ENCODE measurements at regions not wholly inside any gene's neighbourhood (a gene's known extent, or its start where the extent isn't known, plus 50 kb on each side); places are given as distances from the start of the nearest gene placed in this dataset.

DNA sequence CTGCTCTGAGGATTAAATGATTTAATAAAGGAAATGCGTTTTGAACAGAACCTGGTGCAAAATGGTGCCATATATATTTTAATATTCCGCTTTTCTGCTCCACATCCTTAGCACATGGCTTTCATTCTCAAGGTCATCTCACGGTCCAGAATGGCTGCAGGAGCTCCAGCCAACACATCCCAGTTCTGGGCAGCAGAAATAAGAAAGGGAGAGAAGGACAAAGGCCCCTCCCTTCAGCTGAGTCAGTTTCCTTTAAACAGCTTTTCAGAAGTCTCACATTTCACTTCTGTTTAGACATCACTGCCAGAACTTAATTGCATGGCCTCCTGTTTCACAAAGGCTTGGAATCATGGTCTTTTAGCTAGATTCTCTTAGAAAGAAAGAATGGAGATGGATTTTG is 75.2 kb upstream of the LRRN2 start:
- TF ChIP-seq, protein P1, sequence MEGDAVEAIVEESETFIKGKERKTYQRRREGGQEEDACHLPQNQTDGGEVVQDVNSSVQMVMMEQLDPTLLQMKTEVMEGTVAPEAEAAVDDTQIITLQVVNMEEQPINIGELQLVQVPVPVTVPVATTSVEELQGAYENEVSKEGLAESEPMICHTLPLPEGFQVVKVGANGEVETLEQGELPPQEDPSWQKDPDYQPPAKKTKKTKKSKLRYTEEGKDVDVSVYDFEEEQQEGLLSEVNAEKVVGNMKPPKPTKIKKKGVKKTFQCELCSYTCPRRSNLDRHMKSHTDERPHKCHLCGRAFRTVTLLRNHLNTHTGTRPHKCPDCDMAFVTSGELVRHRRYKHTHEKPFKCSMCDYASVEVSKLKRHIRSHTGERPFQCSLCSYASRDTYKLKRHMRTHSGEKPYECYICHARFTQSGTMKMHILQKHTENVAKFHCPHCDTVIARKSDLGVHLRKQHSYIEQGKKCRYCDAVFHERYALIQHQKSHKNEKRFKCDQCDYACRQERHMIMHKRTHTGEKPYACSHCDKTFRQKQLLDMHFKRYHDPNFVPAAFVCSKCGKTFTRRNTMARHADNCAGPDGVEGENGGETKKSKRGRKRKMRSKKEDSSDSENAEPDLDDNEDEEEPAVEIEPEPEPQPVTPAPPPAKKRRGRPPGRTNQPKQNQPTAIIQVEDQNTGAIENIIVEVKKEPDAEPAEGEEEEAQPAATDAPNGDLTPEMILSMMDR (IDR thresholded peaks at IDR 0.05): no peak
- no peak for TF ChIP-seq POLR2A (IDR thresholded peaks at IDR 0.05)
